NCI-H69 (cell line): ENCODE measurements at regions not wholly inside any gene's neighbourhood (a gene's known extent, or its start where the extent isn't known, plus 50 kb on each side); places are given as distances from the start of the nearest gene placed in this dataset.

Source experiments
- DNase-seq: peaks from one replicate; lab custom pipeline; 2025; lab: John Stamatoyannopoulos, UW

DNA sequence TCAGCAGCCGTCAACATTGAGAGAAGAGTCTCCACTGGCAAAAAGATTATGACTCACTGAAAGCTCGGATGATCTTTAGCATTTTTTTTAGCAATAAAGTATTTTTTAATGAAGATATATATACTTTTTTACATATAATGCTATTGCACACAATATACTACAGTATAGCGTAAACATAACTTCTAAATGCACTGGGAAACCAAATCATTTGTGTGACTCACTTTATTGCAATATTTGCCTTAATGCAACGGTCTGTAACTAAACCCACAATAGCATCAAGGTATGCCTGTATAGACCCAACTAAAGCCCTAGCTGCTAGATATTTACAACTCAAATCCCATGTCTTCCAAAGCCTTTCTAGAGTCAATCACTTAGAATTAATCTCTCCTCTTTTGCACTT, 52.3 kb upstream of the EDNRA start:
- DNase-seq = no peak

DNA sequence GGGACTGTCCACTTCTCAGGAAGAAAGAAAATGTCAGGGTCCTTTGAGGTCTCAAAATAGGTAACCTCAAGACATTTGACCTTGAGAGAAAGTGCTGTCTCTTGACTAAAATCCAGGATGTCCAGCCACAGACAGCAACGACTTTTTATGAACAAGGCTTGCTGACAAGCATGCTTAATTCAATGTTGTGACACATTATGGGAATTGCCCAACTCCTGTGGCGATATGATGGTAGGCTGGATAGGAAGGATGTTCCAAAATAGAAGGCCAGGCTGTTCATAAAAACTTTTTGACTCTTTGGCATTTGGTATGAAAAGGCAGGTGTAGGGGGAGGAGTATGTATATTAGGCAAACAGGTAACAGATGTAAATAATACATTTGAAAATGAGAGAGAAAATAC, 50.8 kb upstream of the EDNRA start:
- DNase-seq = no peak
